OCI-LY1 (cell line): ENCODE measurements at regions not wholly inside any gene's neighbourhood (a gene's known extent, or its start where the extent isn't known, plus 50 kb on each side); places are given as distances from the start of the nearest gene placed in this dataset.

Experiments
- H2AFZ ChIP-seq: fragments of 200-600 bp; sonication (generic), shearing (Covaris generic); 2 replicates; pipeline ENCODE4 v1.6.0; 2014; ENCODE audit warnings: antibody characterized with exemption, mild to moderate bottlenecking, low read length
- H3F3A ChIP-seq: fragments of 200-600 bp; sonication (generic), shearing (Covaris generic); 2 replicates; pipeline ENCODE4 v1.6.0; 2014; ENCODE audit warnings: mild to moderate bottlenecking, antibody characterized with exemption, low read length, moderate library complexity; ENCODE audit not compliant: insufficient read depth
- H3K27ac ChIP-seq: fragments of 200-600 bp; sonication (generic); 2 replicates; pipeline ENCODE4 v1.5.1; 2014; ENCODE audit warnings: low read length, mixed run types, mild to moderate bottlenecking, low read depth; ENCODE audit not compliant: poor library complexity, severe bottlenecking
- H3K27me3 ChIP-seq: fragments of 200-600 bp; sonication (generic); 2 replicates; pipeline ENCODE4 v1.6.0; 2014; ENCODE audit warnings: antibody characterized with exemption, mild to moderate bottlenecking, low read length, moderate library complexity; ENCODE audit not compliant: insufficient read depth
- H3K36me3 ChIP-seq: fragments of 200-600 bp; sonication (generic); 2 replicates; pipeline ENCODE4 v1.6.1; 2014; ENCODE audit warnings: mild to moderate bottlenecking, antibody characterized with exemption, low read length, moderate library complexity, mixed read lengths; ENCODE audit not compliant: insufficient read depth
- H3K4me1 ChIP-seq: fragments of 200-600 bp; sonication (generic); 2 replicates; pipeline ENCODE4 v1.5.1; 2014; ENCODE audit warnings: mild to moderate bottlenecking, low read length, moderate library complexity; ENCODE audit not compliant: insufficient read depth, severe bottlenecking
- H3K4me2 ChIP-seq: fragments of 200-600 bp; sonication (generic), shearing (Covaris generic); 2 replicates; pipeline ENCODE4 v1.6.1; 2014; ENCODE audit warnings: low read length
- H3K4me3 ChIP-seq: fragments of 200-600 bp; sonication (generic); 2 replicates; pipeline ENCODE4 v1.5.1; 2014; ENCODE audit warnings: low read length, low read depth, mild to moderate bottlenecking, mixed read lengths; ENCODE audit not compliant: poor library complexity, severe bottlenecking
- H3K79me2 ChIP-seq: fragments of 200-600 bp; shearing (Covaris generic); 2 replicates; pipeline ENCODE4 v1.6.1; 2016; ENCODE audit warnings: mixed run types, low read length, mixed read lengths; ENCODE audit not compliant: insufficient read depth
- H3K9ac ChIP-seq: fragments of 200-600 bp; sonication (generic), shearing (Covaris generic); 2 replicates; pipeline ENCODE4 v1.6.1; 2014; ENCODE audit warnings: mild to moderate bottlenecking, low read length, mixed read lengths
- H3K9me2 ChIP-seq: fragments of 200-600 bp; sonication (generic), shearing (Covaris generic); 2 replicates; pipeline ENCODE4 v1.6.1; 2014; ENCODE audit warnings: low read depth, mild to moderate bottlenecking, low read length, mixed read lengths
- H3K9me3 ChIP-seq: fragments of 200-600 bp; shearing (Covaris generic); 2 replicates; pipeline ENCODE4 v1.6.1; 2014; ENCODE audit warnings: low read length, mixed read lengths
- H4K20me1 ChIP-seq: fragments of 200-600 bp; sonication (generic), shearing (Covaris generic); 2 replicates; pipeline ENCODE4 v1.6.0; 2016; ENCODE audit warnings: mild to moderate bottlenecking, low read length; ENCODE audit not compliant: insufficient read depth
- EZH2 ChIP-seq: fragments of 200-600 bp; sonication (generic), shearing (Covaris generic); IDR thresholded peaks from 2 replicates; pipeline ENCODE4 v1.8.0; 2017; ENCODE audit warnings: borderline replicate concordance, mixed run types, mild to moderate bottlenecking, antibody characterized with exemption, low read length, moderate library complexity, mixed read lengths
- TF ChIP-seq, protein P1 (sequence below): fragments of 200-600 bp; sonication (generic), shearing (Covaris generic); IDR thresholded peaks from 2 replicates; pipeline ENCODE4 v1.5.1; 2017; ENCODE audit warnings: mild to moderate bottlenecking, antibody characterized with exemption, low read length, moderate library complexity, mixed read lengths

DNA sequence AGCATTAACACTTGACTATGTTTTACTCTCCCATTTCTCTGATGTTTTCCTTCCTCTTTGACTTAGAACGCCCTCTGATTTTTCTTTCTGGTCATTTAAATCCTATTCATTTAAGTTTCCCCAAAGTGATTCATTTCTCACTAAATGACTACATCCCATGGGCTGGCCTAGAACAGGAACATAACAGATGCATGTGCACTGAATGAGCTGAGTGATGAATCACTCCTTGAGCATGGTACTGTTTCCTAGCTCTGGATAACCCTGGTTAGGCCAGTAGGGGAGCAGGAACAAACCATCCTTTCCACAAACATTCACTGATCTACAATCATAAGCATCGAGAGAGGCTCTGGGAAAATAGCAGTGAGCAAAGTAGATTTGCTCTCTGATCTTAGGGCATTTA is 221.9 kb upstream of the SETBP1 start:
- no peaks in the 10 kb centered on the region for H3K27me3 ChIP-seq
- no peak overlapping the region for H3K4me3 ChIP-seq
- no peak overlapping the region for H3K9ac ChIP-seq
- no peak overlapping the region for H2AFZ ChIP-seq
- no peaks in the 10 kb centered on the region for H3K4me1 ChIP-seq
- TF ChIP-seq, protein P1, sequence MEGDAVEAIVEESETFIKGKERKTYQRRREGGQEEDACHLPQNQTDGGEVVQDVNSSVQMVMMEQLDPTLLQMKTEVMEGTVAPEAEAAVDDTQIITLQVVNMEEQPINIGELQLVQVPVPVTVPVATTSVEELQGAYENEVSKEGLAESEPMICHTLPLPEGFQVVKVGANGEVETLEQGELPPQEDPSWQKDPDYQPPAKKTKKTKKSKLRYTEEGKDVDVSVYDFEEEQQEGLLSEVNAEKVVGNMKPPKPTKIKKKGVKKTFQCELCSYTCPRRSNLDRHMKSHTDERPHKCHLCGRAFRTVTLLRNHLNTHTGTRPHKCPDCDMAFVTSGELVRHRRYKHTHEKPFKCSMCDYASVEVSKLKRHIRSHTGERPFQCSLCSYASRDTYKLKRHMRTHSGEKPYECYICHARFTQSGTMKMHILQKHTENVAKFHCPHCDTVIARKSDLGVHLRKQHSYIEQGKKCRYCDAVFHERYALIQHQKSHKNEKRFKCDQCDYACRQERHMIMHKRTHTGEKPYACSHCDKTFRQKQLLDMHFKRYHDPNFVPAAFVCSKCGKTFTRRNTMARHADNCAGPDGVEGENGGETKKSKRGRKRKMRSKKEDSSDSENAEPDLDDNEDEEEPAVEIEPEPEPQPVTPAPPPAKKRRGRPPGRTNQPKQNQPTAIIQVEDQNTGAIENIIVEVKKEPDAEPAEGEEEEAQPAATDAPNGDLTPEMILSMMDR: no peak
- no peak for TF ChIP-seq EZH2
- H3K27ac ChIP-seq: no peak overlapping the region
- H3K4me2 ChIP-seq: no peak overlapping the region
- no peaks in the 10 kb centered on the region for H3K9me2 ChIP-seq
- no peaks in the 10 kb centered on the region for H3K79me2 ChIP-seq
- no peaks in the 10 kb centered on the region for H4K20me1 ChIP-seq
- no peaks in the 10 kb centered on the region for H3K36me3 ChIP-seq
- no peaks in the 10 kb centered on the region for H3F3A ChIP-seq
- no peaks in the 10 kb centered on the region for H3K9me3 ChIP-seq

DNA sequence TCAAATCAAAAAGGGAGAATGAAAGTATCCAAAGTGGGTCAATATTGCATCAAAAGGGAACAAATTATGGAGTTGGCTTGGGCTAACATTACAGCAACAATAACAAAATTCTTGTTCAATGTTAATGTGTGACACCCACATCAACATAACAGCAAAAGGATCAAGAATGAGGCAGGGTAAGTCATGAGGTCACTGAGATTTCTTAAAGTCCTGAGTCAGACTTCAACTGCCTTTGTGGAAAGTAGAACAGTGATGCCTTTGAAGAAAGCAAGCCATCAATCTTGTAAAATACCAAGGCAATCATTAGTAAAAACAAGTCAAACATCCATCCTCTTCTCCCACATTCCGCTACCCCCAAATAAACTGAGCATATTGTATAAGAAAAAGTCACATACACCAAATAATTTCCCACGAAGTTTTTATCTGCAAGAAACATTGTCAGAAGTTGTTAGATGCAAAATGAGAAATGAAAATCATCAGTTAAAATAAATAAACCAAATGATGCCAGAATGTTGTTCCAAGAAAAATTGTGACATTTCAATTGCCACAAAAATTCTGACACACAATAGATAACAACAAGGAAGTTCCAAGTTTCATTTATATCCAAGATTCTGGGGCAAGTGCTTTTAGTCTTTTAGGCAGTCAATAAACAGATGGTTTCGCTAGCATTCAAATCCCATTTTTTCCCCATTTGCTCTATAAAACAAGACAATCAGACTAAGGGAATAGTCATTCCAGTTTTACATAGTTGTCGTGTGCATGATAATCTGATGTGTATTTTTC is 216.1 kb upstream of the SETBP1 start:
- Histone ChIP-seq H3K36me3 (no peaks in the 10 kb centered on the region), H3K9ac (no peak overlapping the region), H3K27me3 (no peaks in the 10 kb centered on the region), H3K79me2 (no peaks in the 10 kb centered on the region), H3K4me3 (no peak overlapping the region), H4K20me1 (no peaks in the 10 kb centered on the region), H3K4me1 (no peaks in the 10 kb centered on the region), H3K4me2 (no peak overlapping the region), H2AFZ (no peak overlapping the region), H3K9me3 (no peaks in the 10 kb centered on the region), H3K27ac (no peak overlapping the region), H3K9me2 (no peaks in the 10 kb centered on the region), H3F3A (no peaks in the 10 kb centered on the region)
- TF ChIP-seq EZH2: no peak
- TF ChIP-seq, protein P1: no peak

DNA sequence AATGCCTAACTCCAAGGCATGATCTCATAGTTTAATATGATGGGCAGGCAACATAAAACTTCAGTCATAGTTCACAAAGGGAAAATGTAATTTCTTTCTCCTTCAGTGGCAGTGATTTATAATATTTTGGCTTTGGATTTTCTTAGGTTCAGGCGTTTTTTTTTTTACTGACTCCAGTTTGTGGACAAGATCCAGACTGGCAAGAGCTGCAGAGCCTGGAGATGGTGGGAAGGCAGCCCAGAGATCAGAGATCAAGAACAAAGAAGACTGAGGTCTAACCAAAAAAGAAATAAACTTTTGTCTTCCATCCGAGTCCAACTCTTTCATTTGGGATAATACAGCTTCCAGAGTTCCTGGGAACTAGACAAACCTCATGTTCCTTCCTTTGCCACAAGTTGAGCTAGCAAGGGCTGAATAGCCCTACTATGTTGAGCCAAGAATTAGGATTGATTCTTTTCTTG is 215.3 kb upstream of the SETBP1 start:
- Histone ChIP-seq H2AFZ (no peak overlapping the region), H3K27me3 (no peaks in the 10 kb centered on the region), H3K9me2 (no peaks in the 10 kb centered on the region), H3K4me1 (no peaks in the 10 kb centered on the region), H3K79me2 (no peaks in the 10 kb centered on the region), H4K20me1 (no peaks in the 10 kb centered on the region), H3K9me3 (no peaks in the 10 kb centered on the region), H3K36me3 (no peaks in the 10 kb centered on the region), H3K4me3 (no peak overlapping the region), H3F3A (no peaks in the 10 kb centered on the region), H3K9ac (no peak overlapping the region), H3K4me2 (no peak overlapping the region), H3K27ac (no peak overlapping the region)
- TF ChIP-seq, protein P1: no peak
- TF ChIP-seq EZH2: no peak
